Endothelial cell (in vitro differentiated cells): ENCODE measurements at regions not wholly inside any gene's neighbourhood (a gene's known extent, or its start where the extent isn't known, plus 50 kb on each side); places are given as distances from the start of the nearest gene placed in this dataset.

Experiments used
- DNase-seq: peaks from one replicate; pipeline ENCODE4 v3.0.0; 2021; ENCODE audit warnings: low spot score
- H3K27ac Mint-ChIP-seq: one replicate; pipeline ENCODE4 v1.8.0; 2021; ENCODE audit warnings: mixed read lengths, inconsistent platforms; ENCODE audit not compliant: unreplicated experiment
- H3K27me3 Mint-ChIP-seq: one replicate; pipeline ENCODE4 v1.8.0; 2021; ENCODE audit warnings: mild to moderate bottlenecking, moderate library complexity, mixed read lengths, inconsistent platforms; ENCODE audit not compliant: unreplicated experiment
- H3K36me3 Mint-ChIP-seq: one replicate; pipeline ENCODE4 v1.8.0; 2021; ENCODE audit warnings: mild to moderate bottlenecking, low read depth, mixed read lengths, inconsistent platforms; ENCODE audit not compliant: unreplicated experiment
- H3K4me1 Mint-ChIP-seq: one replicate; pipeline ENCODE4 v1.8.0; 2021; ENCODE audit warnings: mild to moderate bottlenecking, mixed read lengths, inconsistent platforms; ENCODE audit not compliant: unreplicated experiment
- H3K4me3 Mint-ChIP-seq: one replicate; pipeline ENCODE4 v1.8.0; 2021; ENCODE audit warnings: mild to moderate bottlenecking, mixed read lengths, inconsistent platforms; ENCODE audit not compliant: unreplicated experiment
- H3K9me3 Mint-ChIP-seq: one replicate; pipeline ENCODE4 v1.8.0; 2021; ENCODE audit warnings: mixed read lengths, inconsistent platforms; ENCODE audit not compliant: unreplicated experiment
- TF ChIP-seq, protein P1 (sequence below): fragments of 200-600 bp; sonication (generic); IDR thresholded peaks from one replicate; pipeline ENCODE4 v1.5.0; 2021; ENCODE audit warnings: antibody characterized with exemption; ENCODE audit not compliant: unreplicated experiment

DNA sequence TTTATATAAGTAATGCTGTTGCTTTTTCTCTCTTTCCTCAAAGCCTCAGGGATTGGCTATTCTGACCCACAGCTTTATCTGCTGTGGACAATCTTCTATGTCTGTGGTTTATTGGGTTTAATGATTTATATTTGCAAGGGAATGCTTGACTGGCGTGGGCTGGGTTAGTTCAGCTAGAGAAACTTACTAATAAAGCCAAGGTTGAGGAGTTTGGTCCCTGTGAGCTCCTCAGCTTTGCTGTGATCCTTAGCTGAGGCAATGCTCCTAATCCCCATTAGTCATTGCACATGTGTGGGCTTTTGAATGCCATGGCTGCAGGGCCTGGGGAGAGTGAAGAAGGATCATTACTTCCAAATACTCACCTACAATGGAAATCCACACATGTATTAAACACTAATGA is 179.3 kb downstream of the ZNF326 start:
- TF ChIP-seq, protein P1, sequence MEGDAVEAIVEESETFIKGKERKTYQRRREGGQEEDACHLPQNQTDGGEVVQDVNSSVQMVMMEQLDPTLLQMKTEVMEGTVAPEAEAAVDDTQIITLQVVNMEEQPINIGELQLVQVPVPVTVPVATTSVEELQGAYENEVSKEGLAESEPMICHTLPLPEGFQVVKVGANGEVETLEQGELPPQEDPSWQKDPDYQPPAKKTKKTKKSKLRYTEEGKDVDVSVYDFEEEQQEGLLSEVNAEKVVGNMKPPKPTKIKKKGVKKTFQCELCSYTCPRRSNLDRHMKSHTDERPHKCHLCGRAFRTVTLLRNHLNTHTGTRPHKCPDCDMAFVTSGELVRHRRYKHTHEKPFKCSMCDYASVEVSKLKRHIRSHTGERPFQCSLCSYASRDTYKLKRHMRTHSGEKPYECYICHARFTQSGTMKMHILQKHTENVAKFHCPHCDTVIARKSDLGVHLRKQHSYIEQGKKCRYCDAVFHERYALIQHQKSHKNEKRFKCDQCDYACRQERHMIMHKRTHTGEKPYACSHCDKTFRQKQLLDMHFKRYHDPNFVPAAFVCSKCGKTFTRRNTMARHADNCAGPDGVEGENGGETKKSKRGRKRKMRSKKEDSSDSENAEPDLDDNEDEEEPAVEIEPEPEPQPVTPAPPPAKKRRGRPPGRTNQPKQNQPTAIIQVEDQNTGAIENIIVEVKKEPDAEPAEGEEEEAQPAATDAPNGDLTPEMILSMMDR = no peak
- Mint-ChIP-seq H3K9me3 (no peaks in the 10 kb centered on the region), H3K4me3 (no peak overlapping the region), H3K36me3 (no peaks in the 10 kb centered on the region), H3K4me1 (peaks cover 3% of the 10 kb centered on the region), H3K27me3 (peaks cover 2% of the 10 kb centered on the region), H3K27ac (no peak overlapping the region)
- no peak for DNase-seq

DNA sequence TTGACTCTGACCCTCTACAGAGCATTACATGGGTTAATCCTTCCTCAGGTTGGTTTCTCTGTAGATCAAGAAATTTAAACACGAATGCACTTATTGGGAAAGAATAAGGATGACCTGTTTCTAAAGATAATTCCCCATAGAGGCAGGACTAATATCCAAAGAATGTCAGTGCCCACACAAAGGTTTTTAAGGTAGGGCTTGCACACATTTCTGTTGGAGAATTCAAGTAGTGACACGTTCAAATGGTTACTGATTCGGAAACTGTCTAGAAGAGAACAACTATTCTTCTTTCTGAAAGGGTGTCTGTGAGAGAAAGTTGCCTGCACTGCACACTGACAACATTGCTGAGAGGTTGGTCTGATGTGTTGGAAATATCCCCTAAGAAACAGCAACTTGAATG is 167.3 kb downstream of the ZNF326 start:
- H3K4me3 Mint-ChIP-seq = no peak overlapping the region
- H3K27me3 Mint-ChIP-seq = no peaks in the 10 kb centered on the region
- H3K36me3 Mint-ChIP-seq = no peaks in the 10 kb centered on the region
- peaks cover 6% of the 10 kb centered on the region for H3K9me3 Mint-ChIP-seq
- no peak overlapping the region for H3K27ac Mint-ChIP-seq
- H3K4me1 Mint-ChIP-seq = no peaks in the 10 kb centered on the region
- no peak for DNase-seq
- TF ChIP-seq, protein P1 = no peak

DNA sequence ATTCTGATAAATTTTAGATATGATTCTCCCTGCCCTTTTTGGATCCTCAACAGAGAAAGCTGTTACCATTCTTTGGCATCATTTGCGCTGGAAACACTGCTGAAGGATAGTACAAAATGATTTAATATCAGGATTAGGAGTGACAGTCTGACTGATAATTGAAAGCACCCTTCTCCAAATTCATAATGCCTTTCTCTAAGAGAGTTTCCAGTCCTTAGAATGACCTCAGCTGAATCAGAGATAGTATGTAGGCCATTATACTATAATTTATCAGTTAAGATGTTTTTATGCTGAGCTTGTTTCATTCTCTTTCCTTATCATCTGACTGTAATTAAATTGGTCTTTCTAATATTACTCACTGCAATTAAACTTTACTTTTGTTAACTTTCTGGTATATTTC is 166.7 kb downstream of the ZNF326 start:
- peaks cover 3% of the 10 kb centered on the region for H3K9me3 Mint-ChIP-seq
- DNase-seq = no peak
- H3K4me3 Mint-ChIP-seq = no peak overlapping the region
- TF ChIP-seq, protein P1 = no peak
- H3K4me1 Mint-ChIP-seq = no peaks in the 10 kb centered on the region
- H3K27ac Mint-ChIP-seq = no peak overlapping the region
- no peaks in the 10 kb centered on the region for H3K27me3 Mint-ChIP-seq
- H3K36me3 Mint-ChIP-seq = no peaks in the 10 kb centered on the region

DNA sequence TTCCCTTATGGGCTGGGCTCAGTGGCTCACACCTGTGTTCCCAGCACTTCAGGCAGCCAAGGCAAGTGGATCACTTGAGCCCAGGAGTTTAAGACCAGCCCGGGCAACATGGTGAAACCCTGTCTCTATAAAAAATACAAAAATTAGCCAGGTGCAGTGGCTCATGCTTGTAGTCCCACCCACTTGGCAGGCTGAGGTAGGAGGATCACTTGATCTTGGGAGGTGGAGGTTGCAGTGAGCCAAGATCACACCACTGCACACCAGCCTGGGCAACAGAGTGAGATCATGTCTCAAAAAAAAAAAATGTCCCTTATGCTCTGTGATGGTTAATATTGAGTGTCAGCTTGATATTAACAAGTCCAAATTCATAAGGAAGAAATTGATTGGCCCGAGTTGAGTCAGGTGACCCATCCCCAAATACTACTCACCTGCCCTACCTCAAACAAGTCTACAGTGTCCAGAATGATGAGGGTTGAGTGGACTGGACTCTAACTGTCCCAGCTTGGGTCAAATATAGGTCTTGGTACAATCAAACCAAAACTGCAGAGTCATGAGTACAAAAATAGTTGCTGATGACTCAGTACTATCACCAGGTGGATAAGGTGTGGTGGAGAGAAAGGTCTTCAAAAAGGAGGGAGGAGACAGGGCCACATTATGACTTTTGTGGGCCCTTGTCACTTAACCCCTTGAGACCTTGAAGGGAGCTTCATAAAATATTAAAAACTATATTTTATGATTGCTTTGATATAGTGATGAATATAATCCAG is 161.0 kb downstream of the ZNF326 start:
- DNase-seq = no peak
- TF ChIP-seq, protein P1 = no peak
- H3K27me3 Mint-ChIP-seq = no peaks in the 10 kb centered on the region
- H3K36me3 Mint-ChIP-seq = no peaks in the 10 kb centered on the region
- H3K4me1 Mint-ChIP-seq = no peaks in the 10 kb centered on the region
- H3K27ac Mint-ChIP-seq = no peak overlapping the region
- H3K9me3 Mint-ChIP-seq = no peaks in the 10 kb centered on the region
- no peak overlapping the region for H3K4me3 Mint-ChIP-seq

DNA sequence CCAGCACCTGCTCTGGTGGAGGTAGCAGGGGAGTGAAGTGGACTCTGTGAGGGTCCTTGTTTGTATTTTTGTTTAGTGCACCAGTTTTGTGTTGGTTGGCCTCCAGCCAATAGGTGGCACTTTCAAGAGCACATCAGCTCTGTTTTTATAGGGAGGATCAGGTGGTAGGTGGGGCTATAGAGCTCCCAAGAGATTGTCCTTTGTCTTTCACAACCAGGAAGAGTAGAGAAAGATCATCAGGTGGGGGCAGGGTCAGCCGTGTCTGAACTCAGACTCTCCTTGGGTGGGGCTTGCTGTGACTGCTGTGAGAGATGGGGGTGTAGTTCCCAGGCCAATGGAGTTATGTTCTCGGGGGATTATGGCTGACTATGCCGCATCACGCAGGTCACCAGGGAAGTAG is 159.8 kb downstream of the ZNF326 start:
- no peaks in the 10 kb centered on the region for H3K27me3 Mint-ChIP-seq
- DNase-seq = no peak
- TF ChIP-seq, protein P1 = no peak
- no peaks in the 10 kb centered on the region for H3K36me3 Mint-ChIP-seq
- H3K27ac Mint-ChIP-seq = no peak overlapping the region
- no peaks in the 10 kb centered on the region for H3K4me1 Mint-ChIP-seq
- no peak overlapping the region for H3K4me3 Mint-ChIP-seq
- H3K9me3 Mint-ChIP-seq = no peaks in the 10 kb centered on the region
